Kidney (tissue), 13 donors: ENCODE measurements at regions not wholly inside any gene's neighbourhood (a gene's known extent, or its start where the extent isn't known, plus 50 kb on each side); places are given as distances from the start of the nearest gene placed in this dataset.
"Not testable (repeated sequence)": the region's sequence is repeated elsewhere in the genome, so short reads cannot be mapped to it uniquely, and the experiment has no call there.

ENCODE experiments used
- DNase-seq, 5 donors: peaks; one replicate each; pipeline ENCODE4 v3.0.0-alpha.2; 2013 to 2020
- FAIRE-seq: peaks from 2 replicates; lab custom pipeline; 2012; peaks lifted over from hg19 to GRCh38; lab: Jason Lieb, UNC
- H3K27ac ChIP-seq, 2 donors: one replicate each; pipeline ENCODE4 v1.7.0; 2013; ENCODE audit warnings: low read depth in 2 of 2, low read length in 2 of 2, inconsistent platforms in 1 of 2
- H3K27me3 ChIP-seq: one replicate; pipeline ENCODE4 v1.7.1; 2013; ENCODE audit warnings: low read length, inconsistent platforms; ENCODE audit not compliant: control insufficient read depth, insufficient read depth
- H3K36me3 ChIP-seq, 3 donors: one replicate each; pipeline versions ENCODE4 v1.7.0 to v1.7.1; 2013; ENCODE audit warnings: low read length in 3 of 3, control low read depth in 1 of 3, inconsistent platforms in 1 of 3; ENCODE audit not compliant: insufficient read depth in 3 of 3, control insufficient read depth in 2 of 3
- H3K4me1 ChIP-seq, 3 donors: one replicate each; pipeline versions ENCODE4 v1.7.0 to v1.7.1; 2013; ENCODE audit warnings: low read length in 3 of 3, inconsistent platforms in 1 of 3, low read depth in 1 of 3; ENCODE audit not compliant: control insufficient read depth in 2 of 3, insufficient read depth in 2 of 3
- H3K4me3 ChIP-seq, 3 donors: one replicate each; pipeline versions ENCODE4 v1.7.0 to v1.8.1; 2013; ENCODE audit warnings: low read length in 3 of 3, control low read depth in 1 of 3, inconsistent platforms in 1 of 3
- H3K9ac ChIP-seq, 3 donors: one replicate each; pipeline versions ENCODE4 v1.7.0 to v1.7.1; 2013; ENCODE audit warnings: low read length in 3 of 3, control low read depth in 1 of 3, inconsistent platforms in 1 of 3
- H3K9me3 ChIP-seq, 3 donors: one replicate each; pipeline versions ENCODE4 v1.7.0 to v1.7.1; 2013; ENCODE audit warnings: low read length in 3 of 3, control low read depth in 1 of 3, inconsistent platforms in 1 of 3; ENCODE audit not compliant: control insufficient read depth in 2 of 3, insufficient read depth in 1 of 3
- CTCF ChIP-seq: IDR thresholded peaks from 3 replicates; pipeline ENCODE4 v1.5.1; 2012; ENCODE audit warnings: mild to moderate bottlenecking, moderate library complexity, borderline replicate concordance; ENCODE audit not compliant: insufficient read depth; ENCODE audit errors: extremely low read depth
- intact Hi-C: fragments of 100-400 bp; cut with DNase I; formaldehyde crosslinking; loops from one replicate; pipeline ENCODE4 v1.11.1; 2022
- donor health status: control.
- donor health status: control.
- donor health status: control.
- donor health status: control.
- donor health status: control.
- donor health status: DM: yes; HTN: yes; CAD: no.
- donor health status: Normal renal cell carcinoma (clear cell type).

GRCh38 chr4:154119317-154119716, 330.4 kb upstream of the SFRP2 start:
- no peak for FAIRE-seq
- no peaks in the 10 kb centered on the region for H3K27me3 ChIP-seq

GRCh38 chr4:154117726-154118125, 328.8 kb upstream of the SFRP2 start:
- intact Hi-C loops, H3K27ac ChIP-seq, FAIRE-seq, H3K27me3 ChIP-seq, H3K9ac ChIP-seq, H3K4me3 ChIP-seq, DNase-seq, H3K9me3 ChIP-seq, H3K36me3 ChIP-seq, H3K4me1 ChIP-seq: not testable (repeated sequence)

More at GRCh38 chr4:154119317-154119716, 330.4 kb upstream of the SFRP2 start:
- Histone ChIP-seq H3K9me3 (no peaks in the 10 kb centered on the region), H3K4me3 (no peak overlapping the region), H3K36me3 (no peaks in the 10 kb centered on the region), H3K27ac (no peak overlapping the region), H3K4me1 (no peaks in the 10 kb centered on the region), H3K9ac (no peak overlapping the region)
- intact Hi-C loops, result no loop called here
- DNase-seq, result no peak
- TF ChIP-seq CTCF, result no peak

- FAIRE-seq (no peak), DNase-seq (no peak)
- Histone ChIP-seq H3K4me3 (no peak overlapping the region), H3K9me3 (no peaks in the 10 kb centered on the region), H3K4me1 (no peaks in the 10 kb centered on the region), H3K9ac (no peak overlapping the region), H3K27ac (no peak overlapping the region), H3K27me3 (no peaks in the 10 kb centered on the region), H3K36me3 (no peaks in the 10 kb centered on the region)
- no peak for TF ChIP-seq CTCF
- intact Hi-C loops, result no loop called here
These were observed 318.5 kb upstream of the SFRP2 start for GRCh38 chr4:154107337-154107736.

GRCh38 chr4:154088741-154089140, 299.9 kb upstream of the SFRP2 start:
- FAIRE-seq (no peak), DNase-seq (no peak)
- Histone ChIP-seq H3K36me3 (no peaks in the 10 kb centered on the region), H3K4me3 (no peak overlapping the region), H3K27ac (no peak overlapping the region), H3K9me3 (no peaks in the 10 kb centered on the region), H3K4me1 (no peaks in the 10 kb centered on the region), H3K27me3 (no peaks in the 10 kb centered on the region), H3K9ac (no peak overlapping the region)
- intact Hi-C loops, result no loop called here
- no peak for TF ChIP-seq CTCF
